Adrenal gland (tissue), 5 donors: ENCODE measurements at regions not wholly inside any gene's neighbourhood (a gene's known extent, or its start where the extent isn't known, plus 50 kb on each side); places are given as distances from the start of the nearest gene placed in this dataset.
"Not testable (repeated sequence)": the region's sequence is repeated elsewhere in the genome, so short reads cannot be mapped to it uniquely, and the experiment has no call there.

Source experiments
- CTCF ChIP-seq, 6 experiments: fragments of 450-650 bp in 4 of 6; fragments of 200-600 bp in 2 of 6; sonication (generic) in 1 of 6; IDR thresholded peaks; 1 replicate in 5 of 6; 2 replicates in 1 of 6; pipeline versions ENCODE4 v1.5.1 to v1.8.0; 2016 to 2021; ENCODE audit warnings: antibody characterized with exemption in 6 of 6, mild to moderate bottlenecking in 2 of 6, moderate library complexity in 1 of 6
- POLR2A ChIP-seq, 2 donors: fragments of 450-650 bp; IDR thresholded peaks; one replicate each; pipeline ENCODE4 v1.6.1; 2017; ENCODE audit warnings: antibody characterized with exemption in 2 of 2, mild to moderate bottlenecking in 2 of 2, moderate library complexity in 1 of 2
- donor health status: DM: no; HTN: no; CAD: no.

GRCh38 chr4:38338939-38339338 is 325.1 kb upstream of the KLF3 start:
- not testable (repeated sequence) for TF ChIP-seq CTCF, POLR2A (IDR thresholded peaks at IDR 0.05)
